Lower leg skin (tissue), 3 donors: ENCODE measurements at regions not wholly inside any gene's neighbourhood (a gene's known extent, or its start where the extent isn't known, plus 50 kb on each side); places are given as distances from the start of the nearest gene placed in this dataset.

Experiments used
- POLR2A ChIP-seq, 2 donors: fragments of 450-650 bp; IDR thresholded peaks; one replicate each; pipeline ENCODE4 v1.6.1; 2016 to 2017; ENCODE audit warnings: antibody characterized with exemption in 2 of 2, mild to moderate bottlenecking in 1 of 2, moderate library complexity in 1 of 2
- TF ChIP-seq, protein P1 (sequence below), 3 donors: fragments of 450-650 bp; IDR thresholded peaks; one replicate each; pipeline ENCODE4 v1.5.1; 2016; ENCODE audit warnings: antibody characterized with exemption in 3 of 3, mild to moderate bottlenecking in 3 of 3, moderate library complexity in 2 of 3

GRCh38 chr2:144279165-144279564, 240.8 kb downstream of the ZEB2 start:
- TF ChIP-seq, protein P1, sequence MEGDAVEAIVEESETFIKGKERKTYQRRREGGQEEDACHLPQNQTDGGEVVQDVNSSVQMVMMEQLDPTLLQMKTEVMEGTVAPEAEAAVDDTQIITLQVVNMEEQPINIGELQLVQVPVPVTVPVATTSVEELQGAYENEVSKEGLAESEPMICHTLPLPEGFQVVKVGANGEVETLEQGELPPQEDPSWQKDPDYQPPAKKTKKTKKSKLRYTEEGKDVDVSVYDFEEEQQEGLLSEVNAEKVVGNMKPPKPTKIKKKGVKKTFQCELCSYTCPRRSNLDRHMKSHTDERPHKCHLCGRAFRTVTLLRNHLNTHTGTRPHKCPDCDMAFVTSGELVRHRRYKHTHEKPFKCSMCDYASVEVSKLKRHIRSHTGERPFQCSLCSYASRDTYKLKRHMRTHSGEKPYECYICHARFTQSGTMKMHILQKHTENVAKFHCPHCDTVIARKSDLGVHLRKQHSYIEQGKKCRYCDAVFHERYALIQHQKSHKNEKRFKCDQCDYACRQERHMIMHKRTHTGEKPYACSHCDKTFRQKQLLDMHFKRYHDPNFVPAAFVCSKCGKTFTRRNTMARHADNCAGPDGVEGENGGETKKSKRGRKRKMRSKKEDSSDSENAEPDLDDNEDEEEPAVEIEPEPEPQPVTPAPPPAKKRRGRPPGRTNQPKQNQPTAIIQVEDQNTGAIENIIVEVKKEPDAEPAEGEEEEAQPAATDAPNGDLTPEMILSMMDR (IDR thresholded peaks at IDR 0.05), result no peak
- TF ChIP-seq POLR2A (IDR thresholded peaks at IDR 0.05), result no peak
